KMS-11 (cell line): ENCODE measurements at regions not wholly inside any gene's neighbourhood (a gene's known extent, or its start where the extent isn't known, plus 50 kb on each side); places are given as distances from the start of the nearest gene placed in this dataset.
"Not testable (repeated sequence)": the region's sequence is repeated elsewhere in the genome, so short reads cannot be mapped to it uniquely, and the experiment has no call there.

Experiments
- H2AFZ ChIP-seq: fragments of 200-600 bp; sonication (generic); 2 replicates; pipeline ENCODE4 v1.6.1; 2016; ENCODE audit warnings: antibody characterized with exemption, mixed run types, low read depth
- H3K27ac ChIP-seq: fragments of 200-600 bp; sonication (generic); 2 replicates; pipeline ENCODE4 v1.6.1; 2016; ENCODE audit warnings: mild to moderate bottlenecking, mixed run types
- H3K27me3 ChIP-seq: fragments of 200-600 bp; sonication (generic); 2 replicates; pipeline ENCODE4 v1.6.1; 2017; ENCODE audit warnings: mild to moderate bottlenecking, low read depth, mixed run types, moderate library complexity; ENCODE audit not compliant: insufficient read depth
- H3K36me3 ChIP-seq: fragments of 200-600 bp; sonication (generic); 2 replicates; pipeline ENCODE4 v1.6.1; 2017; ENCODE audit warnings: mild to moderate bottlenecking, mixed run types; ENCODE audit not compliant: insufficient read depth
- H3K4me1 ChIP-seq: fragments of 200-600 bp; sonication (generic); 2 replicates; pipeline ENCODE4 v1.6.1; 2016; ENCODE audit warnings: mild to moderate bottlenecking, low read depth, mixed run types; ENCODE audit not compliant: poor library complexity, severe bottlenecking
- H3K4me2 ChIP-seq: fragments of 200-600 bp; sonication (generic); 2 replicates; pipeline ENCODE4 v1.7.0; 2016; ENCODE audit warnings: mild to moderate bottlenecking, mixed run types
- H3K4me3 ChIP-seq: fragments of 200-600 bp; sonication (generic); IDR thresholded peaks from 2 replicates; pipeline ENCODE4 v1.6.1; 2017; ENCODE audit warnings: low read depth, low read length, mixed read lengths; ENCODE audit not compliant: insufficient read depth
- H3K79me2 ChIP-seq: fragments of 200-600 bp; sonication (generic); 2 replicates; pipeline ENCODE4 v1.6.1; 2016; ENCODE audit warnings: low read depth, mixed run types; ENCODE audit not compliant: insufficient read depth
- H3K9ac ChIP-seq: fragments of 200-600 bp; sonication (generic); 2 replicates; pipeline ENCODE4 v1.6.1; 2016; ENCODE audit warnings: mild to moderate bottlenecking, mixed run types
- H4K20me1 ChIP-seq: fragments of 200-600 bp; sonication (generic); 2 replicates; pipeline ENCODE4 v1.6.1; 2016; ENCODE audit warnings: mild to moderate bottlenecking, mixed run types; ENCODE audit not compliant: insufficient read depth
- TF ChIP-seq, protein P1 (sequence below): fragments of 200-600 bp; sonication (generic); conservative IDR thresholded peaks from 2 replicates; pipeline ENCODE4 v1.6.1; 2017; ENCODE audit warnings: low read depth, mild to moderate bottlenecking, antibody characterized with exemption, low read length, moderate library complexity, mixed read lengths

DNA sequence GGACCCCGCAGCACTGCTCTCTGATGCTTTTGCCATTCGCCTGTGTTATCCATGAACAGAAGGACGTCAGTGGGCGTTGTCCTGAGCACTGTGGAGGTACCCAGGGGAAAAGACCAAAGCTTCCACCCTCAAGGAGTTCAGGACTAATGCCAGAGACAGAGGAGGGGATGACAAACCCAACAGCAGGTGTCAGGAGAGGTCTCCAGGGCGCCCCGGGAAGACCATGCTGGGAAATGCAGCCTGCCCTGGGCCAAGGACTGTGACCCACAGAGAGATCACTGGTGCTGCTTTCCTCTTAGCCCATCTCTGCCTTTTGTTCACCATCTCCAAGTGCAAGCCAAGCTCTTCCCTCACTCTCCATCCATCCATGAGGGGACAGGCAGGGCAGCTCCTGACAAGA is 166.8 kb upstream of the PFKP start:
- Histone ChIP-seq H2AFZ (no peak overlapping the region), H3K79me2 (no peaks in the 10 kb centered on the region), H3K4me3 (no peak overlapping the region), H3K9ac (no peak overlapping the region), H3K4me2 (no peak overlapping the region), H3K27ac (no peak overlapping the region), H3K4me1 (no peaks in the 10 kb centered on the region), H3K36me3 (no peaks in the 10 kb centered on the region), H4K20me1 (no peaks in the 10 kb centered on the region), H3K27me3 (no peaks in the 10 kb centered on the region)
- TF ChIP-seq, protein P1, sequence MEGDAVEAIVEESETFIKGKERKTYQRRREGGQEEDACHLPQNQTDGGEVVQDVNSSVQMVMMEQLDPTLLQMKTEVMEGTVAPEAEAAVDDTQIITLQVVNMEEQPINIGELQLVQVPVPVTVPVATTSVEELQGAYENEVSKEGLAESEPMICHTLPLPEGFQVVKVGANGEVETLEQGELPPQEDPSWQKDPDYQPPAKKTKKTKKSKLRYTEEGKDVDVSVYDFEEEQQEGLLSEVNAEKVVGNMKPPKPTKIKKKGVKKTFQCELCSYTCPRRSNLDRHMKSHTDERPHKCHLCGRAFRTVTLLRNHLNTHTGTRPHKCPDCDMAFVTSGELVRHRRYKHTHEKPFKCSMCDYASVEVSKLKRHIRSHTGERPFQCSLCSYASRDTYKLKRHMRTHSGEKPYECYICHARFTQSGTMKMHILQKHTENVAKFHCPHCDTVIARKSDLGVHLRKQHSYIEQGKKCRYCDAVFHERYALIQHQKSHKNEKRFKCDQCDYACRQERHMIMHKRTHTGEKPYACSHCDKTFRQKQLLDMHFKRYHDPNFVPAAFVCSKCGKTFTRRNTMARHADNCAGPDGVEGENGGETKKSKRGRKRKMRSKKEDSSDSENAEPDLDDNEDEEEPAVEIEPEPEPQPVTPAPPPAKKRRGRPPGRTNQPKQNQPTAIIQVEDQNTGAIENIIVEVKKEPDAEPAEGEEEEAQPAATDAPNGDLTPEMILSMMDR = no peak

DNA sequence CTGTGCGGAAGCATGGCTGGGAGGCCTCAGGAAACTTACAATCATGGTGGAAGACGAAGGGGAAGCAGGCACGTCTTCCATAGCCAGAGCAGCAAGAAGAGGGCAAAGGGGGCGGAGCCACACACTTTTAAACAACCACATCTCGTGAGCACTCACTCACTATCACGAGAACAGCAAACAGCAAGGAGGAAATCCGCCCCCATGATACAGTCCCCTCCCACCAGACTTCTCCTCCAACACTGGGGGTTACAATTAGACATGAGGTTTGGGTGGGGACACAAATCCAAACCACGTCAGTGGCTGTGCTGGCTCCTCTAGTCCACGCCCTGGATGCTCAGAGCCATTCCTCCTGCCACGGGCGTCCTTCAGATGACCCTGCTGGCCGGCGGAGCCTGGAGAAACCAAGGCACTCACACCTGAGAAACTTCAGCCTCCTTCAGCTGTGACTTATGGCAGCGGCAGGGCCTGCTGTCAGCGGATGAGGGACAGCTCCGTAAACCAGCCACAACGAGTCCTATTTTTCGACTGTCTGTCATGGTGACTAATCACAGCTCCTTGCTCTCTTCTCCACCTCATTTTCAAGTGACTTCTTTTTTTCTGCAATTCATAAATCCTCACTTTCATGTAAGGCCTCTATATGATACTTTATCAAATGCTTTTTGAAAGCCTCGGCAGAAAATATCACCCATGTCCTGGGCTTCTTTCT is 167.9 kb upstream of the PFKP start:
- no peak overlapping the region for H3K4me2 ChIP-seq
- H2AFZ ChIP-seq = no peak overlapping the region
- H3K9ac ChIP-seq = no peak overlapping the region
- H3K27me3 ChIP-seq = no peaks in the 10 kb centered on the region
- H3K4me3 ChIP-seq = no peak overlapping the region
- H3K27ac ChIP-seq = no peak overlapping the region
- H3K36me3 ChIP-seq = no peaks in the 10 kb centered on the region
- TF ChIP-seq, protein P1 = no peak
- no peaks in the 10 kb centered on the region for H4K20me1 ChIP-seq
- H3K79me2 ChIP-seq = no peaks in the 10 kb centered on the region
- H3K4me1 ChIP-seq = no peaks in the 10 kb centered on the region

DNA sequence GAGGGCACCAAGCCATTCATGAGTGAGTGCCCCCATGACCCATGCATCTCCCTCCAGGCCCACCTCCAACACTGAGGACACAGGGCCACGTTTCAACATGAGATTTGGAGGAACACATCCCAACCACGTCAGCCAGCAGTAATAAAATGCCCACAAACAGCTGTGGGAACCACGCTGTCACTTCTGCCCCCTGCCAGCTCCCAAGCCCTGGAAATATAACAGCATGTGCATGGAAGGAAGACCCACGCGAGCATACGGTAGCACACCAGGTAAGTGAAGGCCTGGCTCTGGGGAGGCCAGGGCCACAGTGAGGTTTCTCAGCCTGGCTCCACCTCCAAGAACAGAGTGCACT is 168.9 kb upstream of the PFKP start:
- TF ChIP-seq, protein P1 = no peak
- Histone ChIP-seq H3K4me2 (no peak overlapping the region), H3K36me3 (no peaks in the 10 kb centered on the region), H2AFZ (no peak overlapping the region), H3K27me3 (no peaks in the 10 kb centered on the region), H3K4me3 (no peak overlapping the region), H3K9ac (no peak overlapping the region), H3K4me1 (no peaks in the 10 kb centered on the region), H3K27ac (no peak overlapping the region), H3K79me2 (no peaks in the 10 kb centered on the region), H4K20me1 (no peaks in the 10 kb centered on the region)

DNA sequence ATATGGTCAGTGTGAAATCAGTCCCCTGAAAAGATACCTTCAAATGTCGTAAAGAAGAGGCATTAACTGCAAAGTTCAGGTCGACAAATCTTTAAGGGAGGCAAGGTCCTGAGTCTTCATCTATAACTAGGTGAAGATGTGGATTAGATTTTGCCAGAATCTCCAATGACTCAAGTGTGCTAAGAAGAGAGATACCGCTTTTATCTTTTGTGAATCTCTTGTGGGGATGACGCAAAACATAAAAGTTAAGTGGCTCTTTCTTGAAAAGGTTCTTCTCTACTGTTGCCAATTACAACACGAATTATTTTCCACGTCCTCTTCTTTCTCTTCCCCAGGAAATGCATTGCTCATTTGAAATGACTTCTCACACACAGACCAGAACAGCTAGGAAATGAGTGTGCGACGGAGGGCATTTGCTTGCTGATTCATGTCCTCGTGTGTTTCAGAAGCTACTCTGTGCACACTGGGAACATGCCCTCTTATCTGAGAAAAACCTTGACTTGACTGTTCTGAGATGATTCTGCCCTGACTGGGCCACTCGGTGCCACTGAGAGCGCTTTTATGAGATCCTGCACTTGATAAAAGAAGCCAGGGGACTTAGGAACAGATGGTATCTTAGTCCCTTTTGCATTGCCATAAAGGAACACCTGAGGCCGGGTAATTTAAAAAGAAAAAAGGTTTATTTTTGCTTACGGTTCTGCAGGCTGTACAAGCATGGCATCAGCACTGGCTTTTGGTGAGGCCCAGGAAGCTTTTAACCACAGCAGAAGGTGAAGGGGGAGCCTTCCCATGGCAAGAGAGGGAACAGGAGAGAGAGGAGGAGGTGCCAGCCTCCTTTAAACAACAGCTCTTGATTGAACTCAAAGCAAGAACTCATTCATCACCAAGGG is 169.5 kb upstream of the PFKP start:
- no peaks in the 10 kb centered on the region for H3K4me1 ChIP-seq
- no peak overlapping the region for H3K27ac ChIP-seq
- H2AFZ ChIP-seq = no peak overlapping the region
- no peaks in the 10 kb centered on the region for H3K36me3 ChIP-seq
- H3K27me3 ChIP-seq = no peaks in the 10 kb centered on the region
- H3K4me3 ChIP-seq = no peak overlapping the region
- TF ChIP-seq, protein P1 = no peak
- H4K20me1 ChIP-seq = no peaks in the 10 kb centered on the region
- H3K4me2 ChIP-seq = no peak overlapping the region
- H3K79me2 ChIP-seq = no peaks in the 10 kb centered on the region
- H3K9ac ChIP-seq = no peak overlapping the region

DNA sequence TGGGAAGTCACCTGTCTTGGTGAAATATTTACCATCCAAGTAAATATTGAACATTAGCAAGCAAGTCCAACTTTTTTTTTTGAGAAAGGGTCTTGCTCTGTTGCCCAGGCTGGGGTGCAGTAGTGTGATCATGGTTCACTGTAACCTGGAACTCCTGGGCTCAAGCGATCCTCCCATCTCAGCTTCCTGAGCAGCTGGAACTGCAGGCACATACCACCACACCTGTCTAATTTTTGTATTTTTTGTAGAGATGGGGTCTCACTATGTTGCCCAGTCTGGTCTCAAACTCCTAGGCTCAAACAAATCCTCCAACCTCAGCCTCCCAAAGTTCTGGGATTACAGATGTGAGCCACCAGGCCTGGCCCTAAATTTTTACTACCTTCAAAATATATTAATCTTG is 171.0 kb upstream of the PFKP start:
- H3K4me3 ChIP-seq, H3K27me3 ChIP-seq, H4K20me1 ChIP-seq: not testable (repeated sequence)

More for the DNA sequence above, 171.0 kb upstream of the PFKP start:
- H3K79me2 ChIP-seq, H2AFZ ChIP-seq, H3K9ac ChIP-seq, H3K4me1 ChIP-seq, H3K36me3 ChIP-seq, H3K27ac ChIP-seq, H3K4me2 ChIP-seq: not testable (repeated sequence)
